ENCODE measurements at regions not wholly inside any gene's neighbourhood (a gene's known extent, or its start where the extent isn't known, plus 50 kb on each side); places are given as distances from the start of the nearest gene placed in this dataset.

DNA sequence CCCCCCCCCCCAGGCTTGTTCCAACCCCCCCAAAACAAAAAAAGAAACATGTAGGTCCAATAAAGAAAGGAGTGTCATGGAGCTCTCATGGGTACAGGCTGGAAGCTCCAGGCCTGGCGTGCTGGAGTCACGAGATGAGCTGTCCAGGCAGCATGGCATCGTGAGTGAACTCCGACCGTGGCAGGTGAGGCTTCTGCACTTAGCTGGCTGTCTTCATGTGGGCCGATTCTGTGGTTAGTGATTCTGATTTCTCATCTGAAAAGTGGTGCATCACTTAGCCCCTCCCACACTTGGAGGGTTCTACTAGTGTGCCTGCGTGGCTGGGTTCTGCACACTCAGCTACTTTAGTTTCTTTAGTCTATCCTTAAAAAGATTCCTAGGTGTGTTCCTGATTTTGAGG is 126.4 kb upstream of the MGAT5 start:
- ChIA-PET POLR2A (ENCODE audit: low non-redundant PET) (no interaction called here), CTCF (interaction anchor here (0.6 kb wide), 1 partner anchor 8 kb away, joined by 8 read pairs; no protein-coding TSS in a partner anchor)
- Histone ChIP-seq H3K9me3 (ENCODE audit: low read depth, low read length, poor library complexity, severe bottlenecking) (no peaks in the 10 kb centered on the region), H3K27ac (ENCODE audit: low read depth, low read length, poor library complexity, severe bottlenecking) (no peak overlapping the region), H3K36me3 (ENCODE audit: insufficient read depth, low read length, poor library complexity, severe bottlenecking) (no peaks in the 10 kb centered on the region), H3K4me1 (ENCODE audit: insufficient read depth, low read length, poor library complexity, severe bottlenecking) (no peaks in the 10 kb centered on the region), H3K27me3 (replicated peaks; ENCODE audit: insufficient read depth, low read depth, low read length, poor library complexity) (no peaks in the 10 kb centered on the region), H3K4me3 (ENCODE audit: low read depth, low read length, poor library complexity, severe bottlenecking) (no peak overlapping the region)
- no TSS peak for BruUV-seq (replicated peaks)
- TF ChIP-seq CTCF (conservative IDR thresholded peaks at IDR 0.05; ENCODE audit: low read depth, low read length) (no peak), EZH2 (IDR thresholded peaks at IDR 0.05; ENCODE audit: borderline replicate concordance, low read depth, low read length, poor library complexity, severe bottlenecking) (no peak)
- no peak for DNase-seq (ENCODE audit: low spot score)
- intact Hi-C loops (cut with micrococcal nuclease; ENCODE audit: unreplicated experiment), result no loop called here

DNA sequence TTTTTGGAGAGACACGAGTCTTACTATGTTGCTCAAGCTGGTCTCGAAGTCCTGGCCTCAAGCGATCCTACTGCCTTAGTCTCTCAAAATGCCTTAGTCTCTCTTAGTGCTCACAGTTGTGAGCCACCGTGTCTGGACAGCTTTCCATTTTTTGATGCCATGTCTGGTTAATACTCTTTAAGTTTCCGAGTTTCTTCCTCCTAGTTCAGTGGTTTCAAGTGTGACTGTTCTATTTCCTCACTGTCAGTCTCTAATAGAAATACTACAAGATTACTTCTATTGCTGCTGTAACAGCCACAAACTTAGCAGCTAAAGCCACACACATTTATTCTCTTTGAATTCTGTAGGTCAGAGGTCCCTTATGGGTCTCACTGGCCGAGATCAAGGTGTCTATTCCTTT is 125.1 kb upstream of the MGAT5 start:
- Histone ChIP-seq H3K27ac (ENCODE audit: low read depth, low read length, poor library complexity, severe bottlenecking) (no peak overlapping the region), H3K27me3 (replicated peaks; ENCODE audit: insufficient read depth, low read depth, low read length, poor library complexity) (no peaks in the 10 kb centered on the region), H3K9me3 (ENCODE audit: low read depth, low read length, poor library complexity, severe bottlenecking) (no peaks in the 10 kb centered on the region), H3K36me3 (ENCODE audit: insufficient read depth, low read length, poor library complexity, severe bottlenecking) (no peaks in the 10 kb centered on the region), H3K4me3 (ENCODE audit: low read depth, low read length, poor library complexity, severe bottlenecking) (no peak overlapping the region), H3K4me1 (ENCODE audit: insufficient read depth, low read length, poor library complexity, severe bottlenecking) (no peaks in the 10 kb centered on the region)
- no peak for TF ChIP-seq CTCF (conservative IDR thresholded peaks at IDR 0.05; ENCODE audit: low read depth, low read length)
- TF ChIP-seq EZH2 (IDR thresholded peaks at IDR 0.05; ENCODE audit: borderline replicate concordance, low read depth, low read length, poor library complexity, severe bottlenecking), result no peak
- POLR2A ChIA-PET (ENCODE audit: low non-redundant PET), result no interaction called here
- intact Hi-C loops (cut with micrococcal nuclease; ENCODE audit: unreplicated experiment), result no loop called here
- CTCF ChIA-PET, result no interaction called here
- no TSS peak for BruUV-seq (replicated peaks)
- no peak for DNase-seq (ENCODE audit: low spot score)

- intact Hi-C loops (cut with micrococcal nuclease; ENCODE audit: unreplicated experiment), result no loop called here
- DNase-seq (ENCODE audit: low spot score), result no peak
- H3K36me3 ChIP-seq (ENCODE audit: insufficient read depth, low read length, poor library complexity, severe bottlenecking), result no peaks in the 10 kb centered on the region
- H3K4me3 ChIP-seq (ENCODE audit: low read depth, low read length, poor library complexity, severe bottlenecking), result no peak overlapping the region
- H3K27me3 ChIP-seq (replicated peaks; ENCODE audit: insufficient read depth, low read depth, low read length, poor library complexity), result no peaks in the 10 kb centered on the region
- no TSS peak for BruUV-seq (replicated peaks)
- TF ChIP-seq CTCF (conservative IDR thresholded peaks at IDR 0.05; ENCODE audit: low read depth, low read length) (no peak), EZH2 (IDR thresholded peaks at IDR 0.05; ENCODE audit: borderline replicate concordance, low read depth, low read length, poor library complexity, severe bottlenecking) (no peak)
- no peak overlapping the region for H3K27ac ChIP-seq (ENCODE audit: low read depth, low read length, poor library complexity, severe bottlenecking)
- POLR2A ChIA-PET (ENCODE audit: low non-redundant PET), result no interaction called here
- H3K4me1 ChIP-seq (ENCODE audit: insufficient read depth, low read length, poor library complexity, severe bottlenecking), result no peaks in the 10 kb centered on the region
- H3K9me3 ChIP-seq (ENCODE audit: low read depth, low read length, poor library complexity, severe bottlenecking), result no peaks in the 10 kb centered on the region
- CTCF ChIA-PET, result no interaction called here
Measured at GRCh38 chr2:134129900-134130537, 123.9 kb upstream of the MGAT5 start.

All from A673 (cell line).